ENCODE measurements at regions not wholly inside any gene's neighbourhood (a gene's known extent, or its start where the extent isn't known, plus 50 kb on each side); places are given as distances from the start of the nearest gene placed in this dataset.

DNA sequence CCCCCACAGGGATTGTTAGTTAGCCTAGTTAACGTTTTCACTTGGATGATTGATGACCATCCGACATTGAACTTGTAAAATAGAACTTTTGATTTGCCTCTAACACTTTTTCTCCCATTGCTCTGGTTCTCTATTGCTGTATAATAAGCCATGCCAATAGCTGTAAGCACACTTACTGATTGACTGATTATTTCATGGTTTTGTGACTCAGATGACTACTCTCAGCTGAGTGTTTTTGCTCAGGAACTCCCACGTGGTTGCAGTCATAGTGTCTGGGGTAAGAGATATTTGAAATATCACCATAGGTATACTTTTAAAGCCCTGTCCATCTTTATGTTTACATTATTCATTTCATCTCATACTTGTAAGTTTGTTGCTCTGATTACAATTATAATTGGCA, 1285.5 kb downstream of the STIM2 start:
- no peak overlapping the region for H2AFZ ChIP-seq (ENCODE audit: control insufficient read depth, low read depth, low read length)
- SMC1A ChIA-PET (ENCODE audit: uncharacterized antibody, unreplicated experiment): no interaction called here

More for the DNA sequence above, 1285.5 kb downstream of the STIM2 start:
- H3K36me3 ChIP-seq (ENCODE audit: control insufficient read depth in 2 of 2, insufficient read depth in 2 of 2, low read length in 1 of 2): no peaks in the 10 kb centered on the region
- no peak for TF ChIP-seq CHD1 (IDR thresholded peaks at IDR 0.05; ENCODE audit: low read depth, low read length)
- TF ChIP-seq, protein P1, sequence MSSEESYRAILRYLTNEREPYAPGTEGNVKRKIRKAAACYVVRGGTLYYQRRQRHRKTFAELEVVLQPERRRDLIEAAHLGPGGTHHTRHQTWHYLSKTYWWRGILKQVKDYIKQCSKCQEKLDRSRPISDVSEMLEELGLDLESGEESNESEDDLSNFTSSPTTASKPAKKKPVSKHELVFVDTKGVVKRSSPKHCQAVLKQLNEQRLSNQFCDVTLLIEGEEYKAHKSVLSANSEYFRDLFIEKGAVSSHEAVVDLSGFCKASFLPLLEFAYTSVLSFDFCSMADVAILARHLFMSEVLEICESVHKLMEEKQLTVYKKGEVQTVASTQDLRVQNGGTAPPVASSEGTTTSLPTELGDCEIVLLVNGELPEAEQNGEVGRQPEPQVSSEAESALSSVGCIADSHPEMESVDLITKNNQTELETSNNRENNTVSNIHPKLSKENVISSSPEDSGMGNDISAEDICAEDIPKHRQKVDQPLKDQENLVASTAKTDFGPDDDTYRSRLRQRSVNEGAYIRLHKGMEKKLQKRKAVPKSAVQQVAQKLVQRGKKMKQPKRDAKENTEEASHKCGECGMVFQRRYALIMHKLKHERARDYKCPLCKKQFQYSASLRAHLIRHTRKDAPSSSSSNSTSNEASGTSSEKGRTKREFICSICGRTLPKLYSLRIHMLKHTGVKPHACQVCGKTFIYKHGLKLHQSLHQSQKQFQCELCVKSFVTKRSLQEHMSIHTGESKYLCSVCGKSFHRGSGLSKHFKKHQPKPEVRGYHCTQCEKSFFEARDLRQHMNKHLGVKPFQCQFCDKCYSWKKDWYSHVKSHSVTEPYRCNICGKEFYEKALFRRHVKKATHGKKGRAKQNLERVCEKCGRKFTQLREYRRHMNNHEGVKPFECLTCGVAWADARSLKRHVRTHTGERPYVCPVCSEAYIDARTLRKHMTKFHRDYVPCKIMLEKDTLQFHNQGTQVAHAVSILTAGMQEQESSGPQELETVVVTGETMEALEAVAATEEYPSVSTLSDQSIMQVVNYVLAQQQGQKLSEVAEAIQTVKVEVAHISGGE (CRISPR knock-in tag; IDR thresholded peaks at IDR 0.05): no peak
- TF ChIP-seq SUPT20H (IDR thresholded peaks at IDR 0.05; ENCODE audit: borderline replicate concordance, control insufficient read depth, low read depth, low read length): no peak
- no peak for TF ChIP-seq GATAD2B (conservative IDR thresholded peaks at IDR 0.05; ENCODE audit: low read depth)
- TF ChIP-seq JUND (IDR thresholded peaks at IDR 0.05; ENCODE audit: low read depth, low read length): no peak
- TF ChIP-seq CEBPB (IDR thresholded peaks at IDR 0.05; ENCODE audit: borderline replicate concordance in 1 of 2, low read depth in 2 of 2, low read length in 2 of 2): no peak
- no peak for TF ChIP-seq KLF5 (IDR thresholded peaks at IDR 0.05; ENCODE audit: partially characterized antibody)
- no peak for TF ChIP-seq POLR2AphosphoS5 (IDR thresholded peaks at IDR 0.05; ENCODE audit: low read length)
- TF ChIP-seq TCF12 (IDR thresholded peaks at IDR 0.05; ENCODE audit: low read depth, low read length): no peak
- TF ChIP-seq ESRRA (IDR thresholded peaks at IDR 0.05; ENCODE audit: low read length): no peak
- no peak for DNase-seq (ENCODE audit: low read depth, low spot score)
- no TSS peak for BruUV-seq (replicated peaks)
- H3K9ac ChIP-seq (ENCODE audit: control insufficient read depth, insufficient read depth, low read length): no peak overlapping the region
- H3K79me2 ChIP-seq (ENCODE audit: control insufficient read depth, insufficient read depth, low read length): no peaks in the 10 kb centered on the region
- H3K4me2 ChIP-seq (ENCODE audit: control insufficient read depth, insufficient read depth): no peak overlapping the region
- CTCF ChIA-PET: no interaction called here
- no peak for FAIRE-seq
- H4K20me1 ChIP-seq (ENCODE audit: control insufficient read depth, insufficient read depth): no peaks in the 10 kb centered on the region
- no peaks in the 10 kb centered on the region for H3K9me3 ChIP-seq (replicated peaks; ENCODE audit: control insufficient read depth, insufficient read depth, low read length)
- no peaks in the 10 kb centered on the region for H3K4me1 ChIP-seq (ENCODE audit: control insufficient read depth, insufficient read depth, low read length)
- H3K4me3 ChIP-seq: no peak overlapping the region
- ATAC-seq: 0 out of 3 replicates have a peak, but pooled peaks have one; percentile 41
- in situ Hi-C loops (cut with MboI): no loop called here
- intact Hi-C loops (cut with micrococcal nuclease; ENCODE audit: unreplicated experiment): no loop called here
- H3K27me3 ChIP-seq (replicated peaks in 1 of 2; ENCODE audit: control insufficient read depth in 2 of 2, insufficient read depth in 2 of 2, low read length in 1 of 2): no peaks in the 10 kb centered on the region
- no peak overlapping the region for H3K27ac ChIP-seq (ENCODE audit: control insufficient read depth, insufficient read depth)
- RAD21 ChIA-PET (ENCODE audit: unreplicated experiment): no interaction called here
- POLR2A ChIA-PET: no interaction called here
- 0% methylated on average over 3 of the region's 3 CpGs for WGBS (ENCODE audit: insufficient coverage, insufficient replicate concordance, low lambda C conversion rate, missing lambda C conversion rate)

Measured in GM12878 (cell line).